Activated CD8-positive, alpha-beta T cell treated with anti-CD3 and anti-CD28 coated beads for 36 hours (primary cell): ENCODE measurements at regions not wholly inside any gene's neighbourhood (a gene's known extent, or its start where the extent isn't known, plus 50 kb on each side); places are given as distances from the start of the nearest gene placed in this dataset.

Experiments
- ATAC-seq: fragments of 200-7000 bp; cut with Tn5 transposase; one replicate; pipeline ENCODE4 v1.10.0; 2021; ENCODE audit warnings: mild to moderate bottlenecking, moderate library complexity
- CTCF ChIA-PET: fragments of 350-600 bp; sonication (Branson Sonifier 250); formaldehyde crosslinking; loops from one replicate; lab custom pipeline; 2021; ENCODE audit warnings: antibody characterized with exemption; lab: Charles Lee
- POLR2A ChIA-PET: fragments of 350-600 bp; sonication (Branson Sonifier 250); formaldehyde crosslinking; loops from one replicate; lab custom pipeline; 2021; ENCODE audit warnings: antibody characterized with exemption; lab: Charles Lee
- DNase-seq: peaks from one replicate; pipeline ENCODE4 v3.0.0-alpha.2; 2020
- H3K27ac Mint-ChIP-seq: one replicate; pipeline ENCODE4 v1.8.0; 2021; ENCODE audit warnings: mild to moderate bottlenecking, mixed read lengths
- H3K27me3 Mint-ChIP-seq: one replicate; pipeline ENCODE4 v1.8.0; 2021; ENCODE audit warnings: mixed read lengths
- H3K36me3 Mint-ChIP-seq: one replicate; pipeline ENCODE4 v1.8.0; 2021; ENCODE audit warnings: low read depth, mixed read lengths
- H3K4me1 Mint-ChIP-seq: one replicate; pipeline ENCODE4 v1.8.0; 2021; ENCODE audit warnings: low read depth, mixed read lengths
- H3K4me3 Mint-ChIP-seq: one replicate; pipeline ENCODE4 v1.8.0; 2021; ENCODE audit warnings: mild to moderate bottlenecking, moderate library complexity, mixed read lengths
- H3K9me3 Mint-ChIP-seq: one replicate; pipeline ENCODE4 v1.8.0; 2021; ENCODE audit warnings: mixed read lengths
- CTCF ChIP-seq: fragments of 200-600 bp; IDR thresholded peaks from one replicate; pipeline ENCODE4 v1.8.0; 2022; ENCODE audit warnings: antibody characterized with exemption, mild to moderate bottlenecking
- intact Hi-C: fragments of 100-400 bp; cut with micrococcal nuclease; formaldehyde crosslinking; loops from one replicate; pipeline ENCODE4 v1.10.0; 2022

GRCh38 chr15:38176691-38177090 lies 75.9 kb upstream of the SPRED1 start:
- TF ChIP-seq CTCF: no peak
- H3K27me3 Mint-ChIP-seq: peaks cover 15% of the 10 kb centered on the region
- POLR2A ChIA-PET: no interaction called here
- H3K9me3 Mint-ChIP-seq: no peaks in the 10 kb centered on the region
- H3K4me3 Mint-ChIP-seq: no peak overlapping the region
- intact Hi-C loops: no loop called here
- DNase-seq: no peak
- no peak overlapping the region for H3K27ac Mint-ChIP-seq
- ATAC-seq: no peak
- H3K36me3 Mint-ChIP-seq: no peaks in the 10 kb centered on the region
- CTCF ChIA-PET: no interaction called here
- H3K4me1 Mint-ChIP-seq: no peaks in the 10 kb centered on the region

DNA sequence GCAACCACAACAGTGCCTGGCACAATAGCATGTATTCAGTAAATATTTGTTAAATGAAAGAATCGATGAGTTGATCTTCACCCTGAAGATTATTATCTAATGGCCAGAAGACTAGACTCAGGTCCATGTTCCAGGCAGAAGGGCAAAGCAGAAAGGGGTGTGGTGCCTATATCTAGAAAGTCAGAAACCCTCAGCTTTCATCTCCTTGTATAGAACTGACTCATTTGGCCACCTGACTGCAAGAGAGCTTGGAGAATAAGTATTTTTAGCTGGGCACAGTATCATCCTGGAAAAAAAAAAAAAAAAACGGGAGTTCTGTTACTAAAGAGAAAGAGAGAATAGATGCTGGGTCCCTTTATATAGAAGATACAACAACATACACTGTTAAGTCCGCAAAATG lies 69.7 kb upstream of the SPRED1 start:
- H3K27ac Mint-ChIP-seq: no peak overlapping the region
- peaks cover 6% of the 10 kb centered on the region for H3K27me3 Mint-ChIP-seq
- DNase-seq (no peak), ATAC-seq (no peak)
- ChIA-PET POLR2A (no interaction called here), CTCF (no interaction called here)
- no peaks in the 10 kb centered on the region for H3K9me3 Mint-ChIP-seq
- no peaks in the 10 kb centered on the region for H3K4me1 Mint-ChIP-seq
- H3K36me3 Mint-ChIP-seq: no peaks in the 10 kb centered on the region
- H3K4me3 Mint-ChIP-seq: no peak overlapping the region
- intact Hi-C loops: no loop called here
- no peak for TF ChIP-seq CTCF

DNA sequence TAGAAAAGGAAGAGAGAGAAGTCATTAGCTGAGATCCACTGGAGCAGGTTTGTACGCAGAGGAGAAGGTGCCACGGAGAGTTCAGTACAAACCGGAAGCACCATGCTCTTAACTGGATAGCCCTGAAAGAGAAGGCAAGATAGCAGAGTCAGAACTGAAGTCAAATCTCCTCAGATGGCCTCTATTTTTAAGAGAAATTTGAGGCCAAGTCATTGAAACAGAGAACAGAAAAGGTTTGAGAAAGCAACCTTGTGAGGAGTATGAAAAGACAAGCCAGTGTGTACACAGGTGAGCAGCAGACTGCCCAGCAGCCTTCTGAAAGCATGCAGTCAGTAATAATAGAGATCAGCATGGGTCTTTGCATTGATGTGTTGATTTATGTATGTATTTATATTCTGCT lies 66.1 kb upstream of the SPRED1 start:
- TF ChIP-seq CTCF: no peak
- intact Hi-C loops: no loop called here
- Mint-ChIP-seq H3K27ac (no peak overlapping the region), H3K9me3 (no peaks in the 10 kb centered on the region), H3K4me3 (no peak overlapping the region), H3K27me3 (peaks cover 15% of the 10 kb centered on the region), H3K4me1 (no peaks in the 10 kb centered on the region), H3K36me3 (no peaks in the 10 kb centered on the region)
- DNase-seq (no peak), ATAC-seq (no peak)
- POLR2A ChIA-PET: no interaction called here
- CTCF ChIA-PET: no interaction called here

DNA sequence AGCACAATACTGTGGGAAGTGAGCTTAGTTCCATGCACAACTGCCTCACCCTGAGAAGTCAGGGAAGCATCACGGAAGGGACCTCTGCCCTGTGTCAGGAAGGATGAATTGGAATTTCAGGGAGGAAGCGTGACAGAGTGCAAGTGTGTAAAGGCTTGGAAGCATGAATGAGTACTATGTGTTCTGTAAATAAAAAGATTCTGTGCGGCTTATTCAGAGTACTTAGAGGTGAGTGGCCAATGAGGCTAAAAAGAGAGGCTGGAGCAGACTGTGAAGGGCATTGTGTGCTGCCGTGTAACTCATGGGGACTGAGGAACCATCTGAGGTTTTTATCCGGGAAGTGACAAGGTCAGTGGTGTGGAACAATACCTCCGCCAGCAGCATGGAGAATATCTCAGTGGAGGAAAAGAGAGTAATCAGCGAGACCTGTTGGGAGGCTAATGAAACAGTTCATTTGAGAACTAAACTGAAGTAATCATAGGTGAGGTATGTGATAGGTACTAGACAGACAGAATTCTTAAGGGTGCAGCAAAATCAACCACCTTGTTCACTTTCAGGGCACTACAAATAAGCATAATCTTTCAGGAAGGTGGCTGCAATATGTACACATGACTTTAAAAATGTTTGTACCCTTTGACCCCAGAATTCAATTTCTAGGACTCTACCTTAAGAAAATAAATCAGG lies 64.9 kb upstream of the SPRED1 start:
- Mint-ChIP-seq H3K4me1 (no peaks in the 10 kb centered on the region), H3K27me3 (peaks cover 15% of the 10 kb centered on the region), H3K9me3 (no peaks in the 10 kb centered on the region), H3K27ac (no peak overlapping the region), H3K36me3 (no peaks in the 10 kb centered on the region), H3K4me3 (no peak overlapping the region)
- ChIA-PET CTCF (no interaction called here), POLR2A (no interaction called here)
- no peak for ATAC-seq
- DNase-seq: no peak
- intact Hi-C loops: no loop called here
- no peak for TF ChIP-seq CTCF

DNA sequence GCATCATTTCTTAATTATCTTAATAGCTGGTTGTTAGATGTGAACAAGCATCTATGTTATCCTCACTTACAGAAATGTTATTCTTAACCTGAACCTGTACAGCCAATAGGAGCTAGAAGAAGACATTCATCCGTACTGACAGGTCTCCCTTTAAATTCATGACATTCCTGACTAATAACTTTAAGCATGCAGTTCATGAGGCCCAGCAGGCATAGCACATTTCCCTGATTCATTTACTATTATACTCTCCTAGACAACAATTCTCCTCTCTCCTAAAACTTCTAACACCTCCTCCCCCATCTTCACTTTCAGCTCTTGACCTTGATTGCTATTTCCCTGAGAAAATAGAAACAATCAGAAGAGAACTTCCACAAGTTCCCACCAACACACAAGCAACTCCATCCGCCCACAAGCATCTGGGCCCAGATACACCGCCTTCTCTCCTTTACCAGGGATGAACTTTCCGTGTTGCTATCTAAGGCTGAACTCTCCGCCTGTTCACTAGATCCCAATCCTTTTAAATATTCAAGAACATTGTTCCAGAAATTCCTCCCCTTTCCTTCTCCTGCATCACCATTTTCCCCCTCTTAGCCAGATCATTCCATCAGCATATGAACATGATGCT lies 62.9 kb upstream of the SPRED1 start:
- CTCF ChIA-PET: no interaction called here

More for the DNA sequence above, 62.9 kb upstream of the SPRED1 start:
- no peak for TF ChIP-seq CTCF
- Mint-ChIP-seq H3K27me3 (peaks cover 15% of the 10 kb centered on the region), H3K9me3 (no peaks in the 10 kb centered on the region), H3K27ac (no peak overlapping the region), H3K4me3 (no peak overlapping the region), H3K36me3 (no peaks in the 10 kb centered on the region), H3K4me1 (no peaks in the 10 kb centered on the region)
- no peak for ATAC-seq
- no peak for DNase-seq
- intact Hi-C loops: no loop called here
- POLR2A ChIA-PET: no interaction called here
